MCF 10A (cell line): ENCODE measurements at regions not wholly inside any gene's neighbourhood (a gene's known extent, or its start where the extent isn't known, plus 50 kb on each side); places are given as distances from the start of the nearest gene placed in this dataset.
A peak's percentile ranks its signal among the peaks of the same experiment; 100 is the strongest.

Source experiments
- BruUV-seq: library from RNA; stranded (reverse); fragments of 400-500 nt; replicated peaks from 2 replicates; lab custom pipeline; 2021; lab: Mats Ljungman, UMichigan
- CTCF ChIA-PET: fragments of 300-600 bp; sonication (Branson Sonifier 250); formaldehyde crosslinking; extraction: SDS; loops from one replicate; lab custom pipeline; 2021; ENCODE audit warnings: antibody characterized with exemption, inconsistent platforms; lab: Yijun Ruan, JAX
- POLR2A ChIA-PET: fragments of 300-600, 350-650 bp; sonication (Branson Sonifier 250); formaldehyde crosslinking; extraction: SDS; loops from one replicate; lab custom pipeline; 2020; ENCODE audit warnings: antibody characterized with exemption, inconsistent platforms; lab: Yijun Ruan, JAX
- DNase-seq: peaks from one replicate; pipeline ENCODE4 v3.0.0-alpha.2; 2018; ENCODE audit not compliant: unreplicated experiment
- H3K27ac Mint-ChIP-seq: one replicate; pipeline ENCODE4 v1.8.0; 2022; ENCODE audit warnings: mild to moderate bottlenecking, low read depth, mixed read lengths; ENCODE audit not compliant: unreplicated experiment
- H3K27me3 Mint-ChIP-seq: one replicate; pipeline ENCODE4 v1.8.0; 2022; ENCODE audit warnings: mixed read lengths; ENCODE audit not compliant: insufficient read depth, unreplicated experiment
- H3K36me3 Mint-ChIP-seq: one replicate; pipeline ENCODE4 v1.8.0; 2022; ENCODE audit warnings: mild to moderate bottlenecking, moderate library complexity, mixed read lengths; ENCODE audit not compliant: insufficient read depth, unreplicated experiment
- H3K4me1 Mint-ChIP-seq: one replicate; pipeline ENCODE4 v1.8.0; 2022; ENCODE audit warnings: mixed read lengths; ENCODE audit not compliant: insufficient read depth, unreplicated experiment
- H3K4me3 Mint-ChIP-seq: one replicate; pipeline ENCODE4 v1.8.0; 2022; ENCODE audit warnings: mild to moderate bottlenecking, moderate library complexity, mixed read lengths; ENCODE audit not compliant: unreplicated experiment
- H3K9me3 Mint-ChIP-seq: one replicate; pipeline ENCODE4 v1.8.0; 2022; ENCODE audit warnings: mixed read lengths; ENCODE audit not compliant: unreplicated experiment
- CTCF ChIP-seq: fragments of 200-600 bp; IDR thresholded peaks from one replicate; pipeline ENCODE4 v1.8.0; 2022; ENCODE audit warnings: antibody characterized with exemption, mild to moderate bottlenecking; ENCODE audit not compliant: unreplicated experiment
- intact Hi-C: fragments of 100-400 bp; cut with micrococcal nuclease; formaldehyde crosslinking; loops from 2 replicates; pipeline ENCODE4 v1.14.1; 2022

- intact Hi-C loops: no loop called here
- Mint-ChIP-seq H3K27me3 (no peaks in the 10 kb centered on the region), H3K4me3 (no peak overlapping the region), H3K4me1 (peaks cover 5% of the 10 kb centered on the region), H3K36me3 (no peaks in the 10 kb centered on the region), H3K9me3 (no peaks in the 10 kb centered on the region), H3K27ac (no peak overlapping the region)
- CTCF ChIA-PET: interaction anchor here (0.6 kb wide), 1 partner anchor 476 kb away, joined by 3 read pairs; no protein-coding TSS in a partner anchor
- POLR2A ChIA-PET: no interaction called here
- TF ChIP-seq CTCF: no peak
- DNase-seq: no peak
- no TSS peak for BruUV-seq
Measured at GRCh38 chr2:215847056-215847455, 166.3 kb downstream of the MREG start.

DNA sequence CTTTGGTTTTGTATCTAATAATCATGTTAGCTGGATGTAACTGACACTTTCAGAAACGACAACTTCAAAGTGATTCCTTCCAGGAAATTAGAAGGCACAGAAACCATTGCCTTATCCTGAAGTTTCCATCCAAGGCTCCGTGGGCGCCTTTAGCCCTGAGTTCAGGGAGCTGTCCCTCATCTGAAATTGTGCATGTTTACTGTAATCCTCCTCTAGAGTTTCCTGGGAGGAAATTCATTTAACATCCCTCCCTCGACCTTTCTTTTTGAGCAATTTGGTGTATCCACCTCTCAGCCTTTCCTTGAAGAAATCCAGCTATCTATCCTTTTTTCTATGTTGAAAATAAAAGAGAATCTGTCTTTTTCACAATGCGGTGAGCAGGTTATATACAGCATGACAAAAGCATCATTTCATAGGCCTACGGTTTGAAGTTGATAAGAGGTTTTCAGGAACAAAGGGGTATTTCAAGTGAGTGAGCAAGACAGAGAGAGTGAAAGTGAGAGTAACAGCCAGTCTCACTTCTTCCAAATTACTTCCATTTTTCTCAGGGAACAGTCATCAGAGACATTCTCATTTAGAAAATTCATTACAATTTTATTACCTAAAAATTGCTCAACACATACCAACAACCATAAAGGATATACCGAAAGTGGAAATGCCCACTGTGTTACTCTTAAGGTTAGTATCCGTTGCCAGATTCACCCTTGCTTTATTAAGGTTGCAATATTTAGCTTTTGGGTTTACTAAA is 167.3 kb downstream of the MREG start:
- POLR2A ChIA-PET: interaction anchor here (0.7 kb wide), 1 partner anchor 16 kb away, joined by 3 read pairs; no protein-coding TSS in a partner anchor
- H3K36me3 Mint-ChIP-seq: no peaks in the 10 kb centered on the region
- intact Hi-C loops: no loop called here
- no peaks in the 10 kb centered on the region for H3K9me3 Mint-ChIP-seq
- CTCF ChIA-PET: interaction anchor here (0.6 kb wide), 1 partner anchor 569 kb away, joined by 5 read pairs; no protein-coding TSS in a partner anchor
- H3K27ac Mint-ChIP-seq: no peak overlapping the region
- H3K27me3 Mint-ChIP-seq: no peaks in the 10 kb centered on the region
- H3K4me1 Mint-ChIP-seq: peaks cover 5% of the 10 kb centered on the region
- no peak for TF ChIP-seq CTCF
- DNase-seq: no peak
- H3K4me3 Mint-ChIP-seq: no peak overlapping the region
- no TSS peak for BruUV-seq

DNA sequence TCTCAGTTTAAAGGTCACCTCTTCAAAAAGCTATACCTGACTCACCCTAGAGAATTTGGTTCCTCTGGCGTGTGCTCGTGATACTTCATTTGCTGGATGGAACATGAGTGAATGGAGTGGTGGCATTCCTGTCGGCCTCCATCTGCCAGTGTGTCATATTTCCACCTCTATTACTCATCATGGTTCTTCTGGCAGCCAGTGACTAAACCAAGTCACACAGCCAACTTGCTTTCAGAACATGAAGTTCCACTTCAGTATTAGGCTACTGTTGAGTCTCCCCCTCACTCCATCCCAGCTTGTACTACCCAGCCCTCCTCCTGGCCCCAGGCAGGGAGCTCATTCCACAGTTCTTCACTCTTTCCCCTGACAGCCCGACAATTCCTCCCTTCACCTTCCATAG is 169.8 kb downstream of the MREG start:
- no peaks in the 10 kb centered on the region for H3K27me3 Mint-ChIP-seq
- no peaks in the 10 kb centered on the region for H3K9me3 Mint-ChIP-seq
- no peak for TF ChIP-seq CTCF
- peak; percentile 84 for DNase-seq
- peaks cover 8% of the 10 kb centered on the region for H3K4me1 Mint-ChIP-seq
- POLR2A ChIA-PET: interaction anchor here (0.5 to 1.7 kb wide), 4 partner anchors 9 to 393 kb away, joined by 3 to 6 read pairs (median 3); no protein-coding TSS in a partner anchor
- intact Hi-C loops: no loop called here
- CTCF ChIA-PET: interaction anchor here (0.8 kb wide), 1 partner anchor 164 kb away, joined by 3 read pairs; no protein-coding TSS in a partner anchor
- no peaks in the 10 kb centered on the region for H3K36me3 Mint-ChIP-seq
- BruUV-seq: no TSS peak
- H3K4me3 Mint-ChIP-seq: no peak overlapping the region
- no peak overlapping the region for H3K27ac Mint-ChIP-seq

DNA sequence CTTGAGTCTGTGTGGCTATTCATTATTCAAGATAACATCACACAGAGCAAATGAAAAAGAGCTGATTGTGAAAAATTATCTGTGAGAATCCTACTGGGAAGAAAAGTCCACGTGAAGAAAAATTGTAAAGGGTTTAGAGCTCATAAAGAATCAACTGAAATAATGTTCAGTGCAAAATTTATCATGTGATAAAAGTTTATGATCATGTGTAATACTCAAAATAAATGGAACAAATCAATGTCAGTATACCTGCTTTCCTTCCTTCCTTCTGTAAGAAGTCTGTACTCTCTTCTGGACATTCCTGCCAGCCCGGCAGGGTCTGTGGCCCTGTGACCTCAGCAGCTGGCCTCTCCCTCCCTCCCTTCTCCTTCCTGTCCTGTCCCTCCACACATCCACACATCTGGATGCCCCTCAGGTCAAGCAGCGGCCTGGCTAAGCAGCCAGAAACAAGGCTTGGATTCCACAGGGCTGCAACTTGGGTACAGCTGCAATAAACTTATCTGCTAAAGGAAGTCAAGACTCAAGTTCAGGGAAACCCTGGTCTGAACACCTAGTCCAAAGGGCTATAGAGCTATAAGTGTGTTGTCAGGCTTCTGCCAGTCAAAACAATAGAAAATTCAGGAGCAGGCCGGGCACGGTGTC is 172.1 kb downstream of the MREG start:
- Mint-ChIP-seq H3K27ac (no peak overlapping the region), H3K27me3 (no peaks in the 10 kb centered on the region), H3K36me3 (no peaks in the 10 kb centered on the region), H3K4me1 (peaks cover 13% of the 10 kb centered on the region), H3K9me3 (no peaks in the 10 kb centered on the region), H3K4me3 (no peak overlapping the region)
- intact Hi-C loops: no loop called here
- ChIA-PET POLR2A (no interaction called here), CTCF (interaction anchor here (0.5 to 1.4 kb wide), 3 partner anchors 13 to 68 kb away, joined by 3 to 4 read pairs (median 3); no protein-coding TSS in a partner anchor)
- no peak for DNase-seq
- TF ChIP-seq CTCF: no peak
- no TSS peak for BruUV-seq
